GM12873 (cell line): ENCODE measurements at regions not wholly inside any gene's neighbourhood (a gene's known extent, or its start where the extent isn't known, plus 50 kb on each side); places are given as distances from the start of the nearest gene placed in this dataset.

ENCODE experiments used
- CTCF ChIP-seq: IDR thresholded peaks from 2 replicates; pipeline ENCODE4 v1.5.1; 2012; ENCODE audit warnings: low read depth, mild to moderate bottlenecking, moderate library complexity, low read length, control low read depth; ENCODE audit not compliant: insufficient read depth; ENCODE audit errors: missing control alignments

GRCh38 chr2:146457221-146457620 lies 1387.6 kb upstream of the ACVR2A start:
- no peak for TF ChIP-seq CTCF

- TF ChIP-seq CTCF = no peak
Observed at GRCh38 chr2:146455325-146455724, 1389.5 kb upstream of the ACVR2A start.

GRCh38 chr2:146451972-146452371 lies 1392.9 kb upstream of the ACVR2A start:
- no peak for TF ChIP-seq CTCF

GRCh38 chr2:146450131-146450530 lies 1394.7 kb upstream of the ACVR2A start:
- no peak for TF ChIP-seq CTCF

GRCh38 chr2:146444987-146445386 lies 1399.8 kb upstream of the ACVR2A start:
- no peak for TF ChIP-seq CTCF

- no peak for TF ChIP-seq CTCF
Observed at GRCh38 chr2:146444085-146444484, 1400.7 kb upstream of the ACVR2A start.

GRCh38 chr2:146438246-146438645 lies 1406.6 kb upstream of the ACVR2A start:
- no peak for TF ChIP-seq CTCF
